ENCODE measurements at regions not wholly inside any gene's neighbourhood (a gene's known extent, or its start where the extent isn't known, plus 50 kb on each side); places are given as distances from the start of the nearest gene placed in this dataset.

DNA sequence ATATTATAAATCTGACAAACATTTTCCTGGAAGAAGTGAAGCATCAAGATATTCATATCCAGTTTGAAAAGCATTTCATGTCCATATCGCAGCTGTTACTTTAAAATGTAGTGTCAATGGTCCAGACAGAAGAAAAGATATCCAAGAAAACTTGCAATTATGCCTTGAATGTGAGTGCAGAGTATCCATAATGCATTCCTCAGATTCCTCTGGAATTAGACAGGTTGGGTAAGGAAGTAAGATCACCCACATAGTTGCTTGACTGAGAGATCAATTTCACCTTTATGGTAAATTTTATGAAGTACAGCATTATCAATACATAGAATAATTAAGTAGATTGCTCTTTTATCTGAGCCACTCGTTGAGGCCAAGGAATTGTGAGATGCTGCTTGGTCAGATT, 327.0 kb upstream of the SLITRK5 start:
- no peak for TF ChIP-seq CTCF (IDR thresholded peaks at IDR 0.05; ENCODE audit: low read length)
- no peak for TF ChIP-seq EZH2 (IDR thresholded peaks at IDR 0.05; ENCODE audit: borderline replicate concordance, low read length)

Data from OCI-LY1 (cell line).